ENCODE measurements at regions not wholly inside any gene's neighbourhood (a gene's known extent, or its start where the extent isn't known, plus 50 kb on each side); places are given as distances from the start of the nearest gene placed in this dataset.

- Histone ChIP-seq H3K27me3 (replicated peaks in 1 of 4; ENCODE audit: control insufficient read depth in 3 of 4, extremely low read depth in 1 of 4, insufficient read depth in 3 of 4, low read length in 3 of 4) (no peaks in the 10 kb centered on the region), H3K79me2 (ENCODE audit: control insufficient read depth in 1 of 2, insufficient read depth in 2 of 2, low read length in 2 of 2) (no peaks in the 10 kb centered on the region), H3K18ac (ENCODE audit: extremely low read depth, low read length) (no peak overlapping the region), H3K4me1 (replicated peaks in 1 of 4; ENCODE audit: control insufficient read depth in 3 of 4, insufficient read depth in 4 of 4, low read length in 3 of 4) (no peaks in the 10 kb centered on the region; a peak in 1 of 7 replicates), H2AK5ac (ENCODE audit: low read depth, low read length) (no peak overlapping the region), H3K56ac (replicated peaks; ENCODE audit: insufficient read length, low read depth, low read length) (no peak overlapping the region), H3K27ac (ENCODE audit: low read depth, low read length) (no peak overlapping the region), H3K79me1 (ENCODE audit: low read depth, low read length) (no peaks in the 10 kb centered on the region), H4K20me1 (replicated peaks in 1 of 2; ENCODE audit: control insufficient read depth in 1 of 2, insufficient read depth in 2 of 2, low read length in 2 of 2) (no peaks in the 10 kb centered on the region), H4K5ac (ENCODE audit: insufficient read length, low read depth, low read length) (no peak overlapping the region), H2BK120ac (replicated peaks; ENCODE audit: low read depth, low read length) (no peak overlapping the region), H2BK15ac (ENCODE audit: low read length) (no peak overlapping the region), H2AFZ (ENCODE audit: low read length) (no peak overlapping the region), H2BK20ac (ENCODE audit: low read length) (no peak overlapping the region), H2BK5ac (ENCODE audit: low read depth, low read length) (no peak overlapping the region), H3K4me3 (ENCODE audit: extremely low read depth in 1 of 4, insufficient read depth in 2 of 4, low read depth in 3 of 4, low read length in 4 of 4) (no peak overlapping the region), H3K4ac (replicated peaks; ENCODE audit: insufficient read length, low read depth, low read length) (no peak overlapping the region), H2BK12ac (ENCODE audit: low read depth, low read length) (no peak overlapping the region), H3K36me3 (ENCODE audit: control insufficient read depth in 2 of 4, insufficient read depth in 4 of 4, low read length in 3 of 4) (no peaks in the 10 kb centered on the region), H3K23me2 (ENCODE audit: low read depth, low read length) (no peaks in the 10 kb centered on the region), H3K4me2 (ENCODE audit: insufficient read depth in 1 of 2, low read depth in 2 of 2, low read length in 2 of 2) (no peak overlapping the region), H3K23ac (ENCODE audit: insufficient read length) (no peak overlapping the region), H3K14ac (ENCODE audit: insufficient read length) (no peak overlapping the region), H4K8ac (ENCODE audit: extremely low read depth, insufficient read depth, low read length) (no peak overlapping the region), H3K9ac (replicated peaks in 1 of 4; ENCODE audit: extremely low read depth in 1 of 4, low read depth in 3 of 4, low read length in 3 of 4) (no peak overlapping the region), H4K91ac (replicated peaks; ENCODE audit: insufficient read length, low read length) (no peak overlapping the region), H3K9me3 (ENCODE audit: insufficient read depth in 2 of 2, low read depth in 1 of 2, low read length in 1 of 2) (peaks cover 0 to 2% of the 10 kb centered on the region in 2 experiments; a peak in 1 of 4 replicates)
- DNase-seq (ENCODE audit: low read depth in 1 of 2, low spot score in 2 of 2) = no peak
- POLR2A ChIA-PET (ENCODE audit: partially characterized antibody) = interaction anchor here (0.6 kb wide), 1 partner anchor 9 kb away, joined by 3 read pairs; no protein-coding TSS in a partner anchor
- no peak for FAIRE-seq
- 90% methylated on average over 5 of the region's 5 CpGs; no CpG with 5 or more reads in 1 of the 2 experiments for WGBS, 2 experiments (ENCODE audit: extremely low coverage in 1 of 2, insufficient coverage in 1 of 2, insufficient read length in 1 of 2, insufficient replicate concordance in 2 of 2, low coverage in 1 of 2, low lambda C conversion rate in 2 of 2, missing lambda C conversion rate in 1 of 2)
- CTCF ChIA-PET (ENCODE audit: partially characterized antibody) = no interaction called here
- TF ChIP-seq RNF2 (IDR thresholded peaks at IDR 0.05; ENCODE audit: borderline replicate concordance, low read depth, low read length, missing control alignments, poor library complexity, severe bottlenecking) (no peak), RXRA (IDR thresholded peaks at IDR 0.05; ENCODE audit: insufficient read depth, low read depth, low read length) (no peak), USF2 (IDR thresholded peaks at IDR 0.05; ENCODE audit: low read length) (no peak), CHD2 (IDR thresholded peaks at IDR 0.05; ENCODE audit: low read length) (no peak), PHF8 (conservative IDR thresholded peaks at IDR 0.05; ENCODE audit: low read depth, low read length) (no peak), CTBP2 (IDR thresholded peaks at IDR 0.05; ENCODE audit: borderline replicate concordance, insufficient read depth, insufficient read length, low read length) (no peak), HDAC6 (IDR thresholded peaks at IDR 0.05; ENCODE audit: low read depth, low read length) (no peak), SP1 (IDR thresholded peaks at IDR 0.05; ENCODE audit: low read depth, low read length) (no peak), CTCF (IDR thresholded peaks at IDR 0.05; ENCODE audit: control extremely low read depth in 1 of 3, insufficient read depth in 1 of 3, low read depth in 1 of 3, low read length in 3 of 3) (no peak), JUND (IDR thresholded peaks at IDR 0.05; ENCODE audit: low read length) (no peak), YY1 (IDR thresholded peaks at IDR 0.05; ENCODE audit: low read depth, low read length) (no peak)
Observed at GRCh38 chr10:107924458-107924857, 760.0 kb upstream of the SORCS1 start.
